Right lobe of liver (tissue), 6 donors: ENCODE measurements at regions not wholly inside any gene's neighbourhood (a gene's known extent, or its start where the extent isn't known, plus 50 kb on each side); places are given as distances from the start of the nearest gene placed in this dataset.

Experiments
- ATAC-seq, 4 donors: fragments of 200-7000 bp; cut with Tn5 transposase; one replicate each; pipeline ENCODE4 v1.9.1; 2020; ENCODE audit warnings: mild to moderate bottlenecking in 4 of 4, moderate library complexity in 4 of 4
- DNase-seq, 3 donors: peaks; one replicate each; pipeline ENCODE4 v3.0.0-alpha.2; 2020
- H3K27ac ChIP-seq, 3 donors: fragments of 200-600 bp; one replicate each; pipeline ENCODE4 v1.8.0; 2022
- H3K27me3 ChIP-seq, 2 donors: fragments of 200-600 bp; one replicate each; pipeline ENCODE4 v1.8.0; 2022
- H3K36me3 ChIP-seq, 4 donors: fragments of 200-600 bp; sonication (generic) in 1 of 4; one replicate each; pipeline versions ENCODE4 v1.5.1 to v1.8.0; 2017 to 2022; ENCODE audit warnings: control low read depth in 1 of 4
- H3K4me1 ChIP-seq, 4 donors: fragments of 200-600 bp; sonication (generic) in 1 of 4; one replicate each; pipeline versions ENCODE4 v1.5.1 to v1.8.0; 2017 to 2022; ENCODE audit warnings: control low read depth in 1 of 4
- H3K4me3 ChIP-seq, 3 donors: fragments of 200-600 bp; one replicate each; pipeline ENCODE4 v1.8.0; 2022
- H3K9me3 ChIP-seq, 4 donors: fragments of 200-600 bp; sonication (generic) in 1 of 4; one replicate each; pipeline versions ENCODE4 v1.5.1 to v1.8.0; 2017 to 2022; ENCODE audit warnings: control low read depth in 1 of 4
- CTCF ChIP-seq, 4 donors: fragments of 200-600 bp in 3 of 4; fragments of 450-650 bp in 1 of 4; IDR thresholded peaks; one replicate each; pipeline versions ENCODE4 v1.5.1 to v1.8.0; 2016 to 2022; ENCODE audit warnings: antibody characterized with exemption in 4 of 4, mild to moderate bottlenecking in 2 of 4
- POLR2A ChIP-seq: fragments of 450-650 bp; IDR thresholded peaks from one replicate; pipeline ENCODE4 v1.6.1; 2017; ENCODE audit warnings: antibody characterized with exemption, mild to moderate bottlenecking
- WGBS: methylation state at CpG from one replicate; pipeline ENCODE4 v1.1.6; 2018; ENCODE audit warnings: low coverage, low lambda C conversion rate; ENCODE audit not compliant: insufficient coverage; ENCODE audit errors: missing lambda C conversion rate; 5-methylcytosine and 5-hydroxymethylcytosine counted together
- intact Hi-C, 2 donors: fragments of 100-400 bp; cut with DNase I; formaldehyde crosslinking; loops; one replicate each; pipeline versions ENCODE4 v1.11.2 to v1.14.1; 2022
- donor health status: DM: no; HTN: yes; CAD: no.
- donor health status: DM: no; HTN: no; CAD: no.
- donor health status: DM: no; HTN: no; CAD: no.
- donor health status: DM: no; HTN: yes; CAD: no.
- donor health status: DM: no; HTN: yes; CAD: no.

- Histone ChIP-seq H3K27ac (no peak overlapping the region), H3K4me1 (no peaks in the 10 kb centered on the region), H3K4me3 (no peak overlapping the region), H3K36me3 (no peaks in the 10 kb centered on the region), H3K9me3 (no peaks in the 10 kb centered on the region), H3K27me3 (no peaks in the 10 kb centered on the region)
- ATAC-seq (no peak), DNase-seq (no peak)
- intact Hi-C loops, result no loop called here
- no peak for TF ChIP-seq CTCF (IDR thresholded peaks at IDR 0.05)
- no peak for TF ChIP-seq POLR2A
These were observed 793.6 kb upstream of the ACVR2A start for GRCh38 chr2:147051248-147051647.

- no peaks in the 10 kb centered on the region for H3K36me3 ChIP-seq
- DNase-seq (no peak), ATAC-seq (no peak)
- WGBS, result 33% methylated on average over 4 of the region's 4 CpGs
- no peak overlapping the region for H3K4me3 ChIP-seq
- no peaks in the 10 kb centered on the region for H3K27me3 ChIP-seq
- no peak overlapping the region for H3K27ac ChIP-seq
- TF ChIP-seq CTCF (IDR thresholded peaks at IDR 0.05), result no peak
- no peak for TF ChIP-seq POLR2A
- no peaks in the 10 kb centered on the region for H3K4me1 ChIP-seq
- intact Hi-C loops, result no loop called here
- H3K9me3 ChIP-seq, result no peaks in the 10 kb centered on the region
These were observed 794.9 kb upstream of the ACVR2A start for GRCh38 chr2:147049957-147050356.

GRCh38 chr2:147046473-147046872, 798.4 kb upstream of the ACVR2A start:
- no peak for ATAC-seq
- no peaks in the 10 kb centered on the region for H3K27me3 ChIP-seq
- no peak overlapping the region for H3K27ac ChIP-seq
- H3K4me3 ChIP-seq, result no peak overlapping the region
- H3K36me3 ChIP-seq, result no peaks in the 10 kb centered on the region
- intact Hi-C loops, result no loop called here
- no peak for TF ChIP-seq CTCF (IDR thresholded peaks at IDR 0.05)
- no peak for TF ChIP-seq POLR2A
- H3K9me3 ChIP-seq, result no peaks in the 10 kb centered on the region
- H3K4me1 ChIP-seq, result no peaks in the 10 kb centered on the region
- DNase-seq, result no peak
- WGBS, result 46% methylated on average over 4 of the region's 4 CpGs

GRCh38 chr2:147045113-147045512, 799.7 kb upstream of the ACVR2A start:
- intact Hi-C loops, result no loop called here
- TF ChIP-seq POLR2A (no peak), CTCF (IDR thresholded peaks at IDR 0.05) (peak; percentile 43 to 70 (median 58))
- Histone ChIP-seq H3K4me1 (no peaks in the 10 kb centered on the region), H3K9me3 (no peaks in the 10 kb centered on the region), H3K27ac (no peak overlapping the region), H3K27me3 (no peaks in the 10 kb centered on the region), H3K4me3 (no peak overlapping the region), H3K36me3 (no peaks in the 10 kb centered on the region)
- DNase-seq (peak in 1 of 3 donors; percentile 46), ATAC-seq (peak; percentile 42 to 78 (median 52))
- 19% methylated on average over 2 of the region's 2 CpGs for WGBS

GRCh38 chr2:147041121-147041494, 803.7 kb upstream of the ACVR2A start:
- Histone ChIP-seq H3K4me1 (no peaks in the 10 kb centered on the region), H3K9me3 (no peaks in the 10 kb centered on the region), H3K27ac (no peak overlapping the region), H3K27me3 (no peaks in the 10 kb centered on the region), H3K36me3 (no peaks in the 10 kb centered on the region), H3K4me3 (no peak overlapping the region)
- ATAC-seq (no peak), DNase-seq (no peak)
- WGBS, result 61% methylated on average over 1 of the region's 1 CpG
- intact Hi-C loops, result no loop called here
- TF ChIP-seq CTCF (IDR thresholded peaks at IDR 0.05), result no peak
- no peak for TF ChIP-seq POLR2A
